Neural cell (in vitro differentiated cells): ENCODE measurements at regions not wholly inside any gene's neighbourhood (a gene's known extent, or its start where the extent isn't known, plus 50 kb on each side); places are given as distances from the start of the nearest gene placed in this dataset.

Experiments
- CTCF ChIP-seq: fragments of 450-650 bp; IDR thresholded peaks from 2 replicates; pipeline ENCODE4 v1.5.1; 2014; ENCODE audit warnings: antibody characterized with exemption, mild to moderate bottlenecking, moderate library complexity; ENCODE audit not compliant: poor library complexity, severe bottlenecking
- EP300 ChIP-seq: fragments of 450-650 bp; conservative IDR thresholded peaks from 2 replicates; pipeline ENCODE4 v1.6.1; 2014; ENCODE audit warnings: antibody characterized with exemption, mild to moderate bottlenecking, moderate library complexity; ENCODE audit not compliant: poor library complexity, severe bottlenecking
- EZH2 ChIP-seq: fragments of 200-600, 300-800 bp; shearing (Covaris generic), sonication (generic); IDR thresholded peaks from 2 replicates; pipeline ENCODE4 v1.6.1; 2014; ENCODE audit warnings: antibody characterized with exemption, low read length, borderline replicate concordance, mild to moderate bottlenecking; ENCODE audit not compliant: insufficient read depth, poor library complexity, severe bottlenecking
- REST ChIP-seq: IDR thresholded peaks from 2 replicates; pipeline ENCODE4 v1.6.1; 2012; ENCODE audit warnings: borderline replicate concordance

GRCh38 chr6:85272592-85272991 is 177.3 kb upstream of the NT5E start:
- TF ChIP-seq CTCF (no peak), REST (no peak), EP300 (no peak), EZH2 (no peak)
